ENCODE measurements at regions not wholly inside any gene's neighbourhood (a gene's known extent, or its start where the extent isn't known, plus 50 kb on each side); places are given as distances from the start of the nearest gene placed in this dataset.

- ATAC-seq (ENCODE audit: low read depth): no peak
- H3K9me3 Mint-ChIP-seq: peaks cover 22% of the 10 kb centered on the region
- H3K27ac Mint-ChIP-seq: no peak overlapping the region
- peaks cover 21% of the 10 kb centered on the region for H3K36me3 Mint-ChIP-seq
- no peak for DNase-seq (ENCODE audit: low spot score in 2 of 2)
- no peak overlapping the region for H3K4me3 Mint-ChIP-seq
- no peaks in the 10 kb centered on the region for H3K27me3 Mint-ChIP-seq
- H3K4me1 Mint-ChIP-seq: no peaks in the 10 kb centered on the region
Observed at GRCh38 chr9:80259079-80259478, 687.3 kb downstream of the TLE4 start.

- Mint-ChIP-seq H3K4me3 (no peak overlapping the region), H3K27me3 (no peaks in the 10 kb centered on the region), H3K9me3 (peaks cover 5% of the 10 kb centered on the region), H3K27ac (no peak overlapping the region), H3K4me1 (peaks cover 4% of the 10 kb centered on the region), H3K36me3 (peaks cover 36% of the 10 kb centered on the region)
- ATAC-seq (ENCODE audit: low read depth) (no peak), DNase-seq (ENCODE audit: low spot score in 2 of 2) (no peak)
Observed at GRCh38 chr9:80251778-80252177, 680.0 kb downstream of the TLE4 start.

- H3K9me3 Mint-ChIP-seq: peaks cover 7% of the 10 kb centered on the region
- no peak for ATAC-seq (ENCODE audit: low read depth)
- no peak overlapping the region for H3K4me3 Mint-ChIP-seq
- DNase-seq (ENCODE audit: low spot score in 2 of 2): no peak
- H3K27me3 Mint-ChIP-seq: no peaks in the 10 kb centered on the region
- peaks cover 16% of the 10 kb centered on the region for H3K4me1 Mint-ChIP-seq
- H3K27ac Mint-ChIP-seq: no peak overlapping the region
- H3K36me3 Mint-ChIP-seq: peaks cover 29% of the 10 kb centered on the region
Observed at GRCh38 chr9:80242022-80242421, 670.3 kb downstream of the TLE4 start.

- no peak for ATAC-seq (ENCODE audit: low read depth)
- H3K27me3 Mint-ChIP-seq: no peaks in the 10 kb centered on the region
- no peak overlapping the region for H3K27ac Mint-ChIP-seq
- H3K36me3 Mint-ChIP-seq: peaks cover 28% of the 10 kb centered on the region
- H3K4me1 Mint-ChIP-seq: peaks cover 45% of the 10 kb centered on the region
- DNase-seq (ENCODE audit: low spot score in 2 of 2): no peak
- peaks cover 7% of the 10 kb centered on the region for H3K9me3 Mint-ChIP-seq
- peak overlapping the region; percentile 43 for H3K4me3 Mint-ChIP-seq
Observed at GRCh38 chr9:80235752-80236151, 664.0 kb downstream of the TLE4 start.

- peak overlapping the region; percentile 83 for H3K4me3 Mint-ChIP-seq
- peaks cover 25% of the 10 kb centered on the region for H3K36me3 Mint-ChIP-seq
- peaks cover 6% of the 10 kb centered on the region for H3K9me3 Mint-ChIP-seq
- ATAC-seq (ENCODE audit: low read depth) (no peak), DNase-seq (ENCODE audit: low spot score in 2 of 2) (no peak)
- H3K27me3 Mint-ChIP-seq: no peaks in the 10 kb centered on the region
- H3K4me1 Mint-ChIP-seq: peaks cover 43% of the 10 kb centered on the region
- H3K27ac Mint-ChIP-seq: peak overlapping the region; percentile 51
Observed at GRCh38 chr9:80233906-80234305, 662.1 kb downstream of the TLE4 start.

- H3K4me3 Mint-ChIP-seq: peak overlapping the region; percentile 83
- ATAC-seq (ENCODE audit: low read depth) (no peak), DNase-seq (ENCODE audit: low spot score in 2 of 2) (no peak)
- peaks cover 3% of the 10 kb centered on the region for H3K9me3 Mint-ChIP-seq
- peaks cover 20% of the 10 kb centered on the region for H3K36me3 Mint-ChIP-seq
- no peaks in the 10 kb centered on the region for H3K27me3 Mint-ChIP-seq
- peak overlapping the region; percentile 51 for H3K27ac Mint-ChIP-seq
- H3K4me1 Mint-ChIP-seq: peaks cover 40% of the 10 kb centered on the region
Observed at GRCh38 chr9:80233102-80233843, 661.5 kb downstream of the TLE4 start.

- Mint-ChIP-seq H3K27me3 (no peaks in the 10 kb centered on the region), H3K4me1 (peaks cover 38% of the 10 kb centered on the region), H3K4me3 (peak overlapping the region; percentile 83), H3K9me3 (peaks cover 3% of the 10 kb centered on the region), H3K27ac (peak overlapping the region; percentile 51), H3K36me3 (peaks cover 16% of the 10 kb centered on the region)
- DNase-seq (ENCODE audit: low spot score in 2 of 2) (peak; percentile 13 to 18), ATAC-seq (ENCODE audit: low read depth) (peak; percentile 88)
Observed at GRCh38 chr9:80231318-80232236, 659.8 kb downstream of the TLE4 start.

GRCh38 chr9:80223897-80224296, 652.1 kb downstream of the TLE4 start:
- Mint-ChIP-seq H3K4me3 (no peak overlapping the region), H3K27me3 (no peaks in the 10 kb centered on the region), H3K9me3 (peaks cover 7% of the 10 kb centered on the region), H3K27ac (no peak overlapping the region), H3K36me3 (no peaks in the 10 kb centered on the region), H3K4me1 (peaks cover 4% of the 10 kb centered on the region)
- ATAC-seq (ENCODE audit: low read depth): no peak
- DNase-seq (ENCODE audit: low spot score in 2 of 2): no peak

- ATAC-seq (ENCODE audit: low read depth) (no peak), DNase-seq (ENCODE audit: low spot score in 2 of 2) (no peak)
- no peaks in the 10 kb centered on the region for H3K36me3 Mint-ChIP-seq
- peak overlapping the region; percentile 31 for H3K27ac Mint-ChIP-seq
- peaks cover 4% of the 10 kb centered on the region for H3K4me1 Mint-ChIP-seq
- no peaks in the 10 kb centered on the region for H3K27me3 Mint-ChIP-seq
- H3K4me3 Mint-ChIP-seq: no peak overlapping the region
- H3K9me3 Mint-ChIP-seq: peaks cover 7% of the 10 kb centered on the region
Observed at GRCh38 chr9:80222466-80223169, 650.9 kb downstream of the TLE4 start.

GRCh38 chr9:80218328-80218727, 646.6 kb downstream of the TLE4 start:
- no peaks in the 10 kb centered on the region for H3K36me3 Mint-ChIP-seq
- no peak overlapping the region for H3K4me3 Mint-ChIP-seq
- peaks cover 7% of the 10 kb centered on the region for H3K4me1 Mint-ChIP-seq
- peaks cover 2% of the 10 kb centered on the region for H3K9me3 Mint-ChIP-seq
- ATAC-seq (ENCODE audit: low read depth) (no peak), DNase-seq (ENCODE audit: low spot score in 2 of 2) (no peak)
- no peaks in the 10 kb centered on the region for H3K27me3 Mint-ChIP-seq
- no peak overlapping the region for H3K27ac Mint-ChIP-seq

GRCh38 chr9:80213613-80214012, 641.8 kb downstream of the TLE4 start:
- DNase-seq (ENCODE audit: low spot score in 2 of 2) (no peak), ATAC-seq (ENCODE audit: low read depth) (no peak)
- H3K4me1 Mint-ChIP-seq: peaks cover 2% of the 10 kb centered on the region
- peaks cover 6% of the 10 kb centered on the region for H3K36me3 Mint-ChIP-seq
- peaks cover 7% of the 10 kb centered on the region for H3K9me3 Mint-ChIP-seq
- no peak overlapping the region for H3K4me3 Mint-ChIP-seq
- H3K27me3 Mint-ChIP-seq: peaks cover 2% of the 10 kb centered on the region
- no peak overlapping the region for H3K27ac Mint-ChIP-seq

- DNase-seq (ENCODE audit: low spot score in 2 of 2) (no peak), ATAC-seq (ENCODE audit: low read depth) (no peak)
- no peak overlapping the region for H3K4me3 Mint-ChIP-seq
- no peaks in the 10 kb centered on the region for H3K4me1 Mint-ChIP-seq
- H3K27me3 Mint-ChIP-seq: peaks cover 3% of the 10 kb centered on the region
- peaks cover 9% of the 10 kb centered on the region for H3K36me3 Mint-ChIP-seq
- H3K9me3 Mint-ChIP-seq: peaks cover 7% of the 10 kb centered on the region
- no peak overlapping the region for H3K27ac Mint-ChIP-seq
Observed at GRCh38 chr9:80208696-80209095, 636.9 kb downstream of the TLE4 start.

- Mint-ChIP-seq H3K4me1 (no peaks in the 10 kb centered on the region), H3K27me3 (peaks cover 2% of the 10 kb centered on the region), H3K36me3 (peaks cover 3% of the 10 kb centered on the region), H3K9me3 (no peaks in the 10 kb centered on the region), H3K4me3 (no peak overlapping the region), H3K27ac (no peak overlapping the region)
- ATAC-seq (ENCODE audit: low read depth) (no peak), DNase-seq (ENCODE audit: low spot score in 2 of 2) (no peak)
Observed at GRCh38 chr9:80204054-80204453, 632.3 kb downstream of the TLE4 start.

- no peak for ATAC-seq (ENCODE audit: low read depth)
- Mint-ChIP-seq H3K4me1 (peaks cover 7% of the 10 kb centered on the region), H3K36me3 (no peaks in the 10 kb centered on the region), H3K27ac (no peak overlapping the region), H3K4me3 (no peak overlapping the region), H3K9me3 (no peaks in the 10 kb centered on the region), H3K27me3 (no peaks in the 10 kb centered on the region)
- no peak for DNase-seq (ENCODE audit: low spot score in 2 of 2)
Observed at GRCh38 chr9:80197661-80198060, 625.9 kb downstream of the TLE4 start.

All from memory B cell (primary cell).